ENCODE measurements at regions not wholly inside any gene's neighbourhood (a gene's known extent, or its start where the extent isn't known, plus 50 kb on each side); places are given as distances from the start of the nearest gene placed in this dataset.

GRCh38 chr1:82195245-82195644, 394.5 kb downstream of the ADGRL2 start:
- H3K36me3 Mint-ChIP-seq (ENCODE audit: insufficient read depth, unreplicated experiment) = no peaks in the 10 kb centered on the region
- H3K27me3 Mint-ChIP-seq (ENCODE audit: unreplicated experiment) = no peaks in the 10 kb centered on the region
- no peaks in the 10 kb centered on the region for H3K9me3 Mint-ChIP-seq (ENCODE audit: low read depth, unreplicated experiment)
- no peak for DNase-seq
- H3K4me3 Mint-ChIP-seq (ENCODE audit: low read depth, unreplicated experiment) = no peak overlapping the region
- CTCF ChIA-PET = no interaction called here
- no peaks in the 10 kb centered on the region for H3K4me1 Mint-ChIP-seq (ENCODE audit: low read depth, unreplicated experiment)
- intact Hi-C loops (cut with micrococcal nuclease; ENCODE audit: unreplicated experiment) = no loop called here
- BruUV-seq (replicated peaks) = no TSS peak
- TF ChIP-seq CTCF (IDR thresholded peaks at IDR 0.05; ENCODE audit: unreplicated experiment) = no peak
- H3K27ac Mint-ChIP-seq (ENCODE audit: unreplicated experiment) = no peak overlapping the region

GRCh38 chr1:82185084-82185483, 384.4 kb downstream of the ADGRL2 start:
- H3K36me3 Mint-ChIP-seq (ENCODE audit: insufficient read depth, unreplicated experiment) = no peaks in the 10 kb centered on the region
- no peaks in the 10 kb centered on the region for H3K4me1 Mint-ChIP-seq (ENCODE audit: low read depth, unreplicated experiment)
- no TSS peak for BruUV-seq (replicated peaks)
- H3K9me3 Mint-ChIP-seq (ENCODE audit: low read depth, unreplicated experiment) = no peaks in the 10 kb centered on the region
- no peaks in the 10 kb centered on the region for H3K27me3 Mint-ChIP-seq (ENCODE audit: unreplicated experiment)
- TF ChIP-seq CTCF (IDR thresholded peaks at IDR 0.05; ENCODE audit: unreplicated experiment) = no peak
- no peak overlapping the region for H3K4me3 Mint-ChIP-seq (ENCODE audit: low read depth, unreplicated experiment)
- CTCF ChIA-PET = no interaction called here
- intact Hi-C loops (cut with micrococcal nuclease; ENCODE audit: unreplicated experiment) = no loop called here
- H3K27ac Mint-ChIP-seq (ENCODE audit: unreplicated experiment) = no peak overlapping the region
- no peak for DNase-seq

- BruUV-seq (replicated peaks) = no TSS peak
Observed at GRCh38 chr1:82181846-82182245, 381.1 kb downstream of the ADGRL2 start.

GRCh38 chr1:82179131-82179530, 378.4 kb downstream of the ADGRL2 start:
- no TSS peak for BruUV-seq (replicated peaks)
- intact Hi-C loops (cut with micrococcal nuclease; ENCODE audit: unreplicated experiment) = no loop called here
- Mint-ChIP-seq H3K36me3 (ENCODE audit: insufficient read depth, unreplicated experiment) (no peaks in the 10 kb centered on the region), H3K27me3 (ENCODE audit: unreplicated experiment) (no peaks in the 10 kb centered on the region), H3K9me3 (ENCODE audit: low read depth, unreplicated experiment) (no peaks in the 10 kb centered on the region), H3K27ac (ENCODE audit: unreplicated experiment) (no peak overlapping the region), H3K4me1 (ENCODE audit: low read depth, unreplicated experiment) (peaks cover 8% of the 10 kb centered on the region), H3K4me3 (ENCODE audit: low read depth, unreplicated experiment) (no peak overlapping the region)
- CTCF ChIA-PET = no interaction called here
- no peak for DNase-seq
- no peak for TF ChIP-seq CTCF (IDR thresholded peaks at IDR 0.05; ENCODE audit: unreplicated experiment)

More at GRCh38 chr1:82181846-82182245, 381.1 kb downstream of the ADGRL2 start:
- CTCF ChIA-PET = no interaction called here
- peaks cover 8% of the 10 kb centered on the region for H3K4me1 Mint-ChIP-seq (ENCODE audit: low read depth, unreplicated experiment)
- H3K9me3 Mint-ChIP-seq (ENCODE audit: low read depth, unreplicated experiment) = no peaks in the 10 kb centered on the region
- no peak overlapping the region for H3K4me3 Mint-ChIP-seq (ENCODE audit: low read depth, unreplicated experiment)
- no peaks in the 10 kb centered on the region for H3K36me3 Mint-ChIP-seq (ENCODE audit: insufficient read depth, unreplicated experiment)
- H3K27ac Mint-ChIP-seq (ENCODE audit: unreplicated experiment) = no peak overlapping the region
- TF ChIP-seq CTCF (IDR thresholded peaks at IDR 0.05; ENCODE audit: unreplicated experiment) = no peak
- DNase-seq = no peak
- intact Hi-C loops (cut with micrococcal nuclease; ENCODE audit: unreplicated experiment) = no loop called here
- H3K27me3 Mint-ChIP-seq (ENCODE audit: unreplicated experiment) = no peaks in the 10 kb centered on the region

GRCh38 chr1:82177192-82177591, 376.5 kb downstream of the ADGRL2 start:
- no peak for DNase-seq
- H3K36me3 Mint-ChIP-seq (ENCODE audit: insufficient read depth, unreplicated experiment) = no peaks in the 10 kb centered on the region

More at GRCh38 chr1:82177192-82177591, 376.5 kb downstream of the ADGRL2 start:
- Mint-ChIP-seq H3K4me1 (ENCODE audit: low read depth, unreplicated experiment) (peaks cover 8% of the 10 kb centered on the region), H3K9me3 (ENCODE audit: low read depth, unreplicated experiment) (peaks cover 7% of the 10 kb centered on the region), H3K4me3 (ENCODE audit: low read depth, unreplicated experiment) (no peak overlapping the region), H3K27me3 (ENCODE audit: unreplicated experiment) (no peaks in the 10 kb centered on the region), H3K27ac (ENCODE audit: unreplicated experiment) (peak overlapping the region; percentile 25)
- BruUV-seq (replicated peaks) = no TSS peak
- CTCF ChIA-PET = no interaction called here
- no peak for TF ChIP-seq CTCF (IDR thresholded peaks at IDR 0.05; ENCODE audit: unreplicated experiment)
- intact Hi-C loops (cut with micrococcal nuclease; ENCODE audit: unreplicated experiment) = no loop called here
